Ovary (tissue), 7 donors: ENCODE measurements at regions not wholly inside any gene's neighbourhood (a gene's known extent, or its start where the extent isn't known, plus 50 kb on each side); places are given as distances from the start of the nearest gene placed in this dataset.

Experiments
- DNase-seq, 5 donors: peaks; one replicate each; pipeline ENCODE4 v3.0.0-alpha.2; 2019 to 2020
- H3K27ac ChIP-seq, 2 donors: fragments of 200-600 bp; one replicate each; pipeline versions ENCODE4 v1.5.1 to v1.8.0; 2019 to 2022
- H3K27me3 ChIP-seq: fragments of 200-600 bp; one replicate; pipeline ENCODE4 v1.8.0; 2022
- H3K36me3 ChIP-seq: fragments of 200-600 bp; sonication (generic); one replicate; pipeline ENCODE4 v1.5.1; 2019
- H3K4me1 ChIP-seq: one replicate; pipeline ENCODE4 v1.8.1; 2013; ENCODE audit warnings: mild to moderate bottlenecking, moderate library complexity; ENCODE audit not compliant: insufficient read depth
- H3K4me3 ChIP-seq: fragments of 200-600 bp; sonication (generic); one replicate; pipeline ENCODE4 v1.5.1; 2017
- H3K9me3 ChIP-seq, 2 donors: fragments of 200-600 bp in 1 of 2; sonication (generic) in 1 of 2; one replicate each; pipeline versions ENCODE4 v1.5.1 to v1.8.1; 2013 to 2019; ENCODE audit warnings: mild to moderate bottlenecking in 1 of 2, moderate library complexity in 1 of 2
- CTCF ChIP-seq, 3 donors: fragments of 450-650 bp in 2 of 3; fragments of 200-600 bp in 1 of 3; IDR thresholded peaks; one replicate each; pipeline versions ENCODE4 v1.5.1 to v1.8.0; 2016 to 2022; ENCODE audit warnings: antibody characterized with exemption in 3 of 3, mild to moderate bottlenecking in 1 of 3
- EP300 ChIP-seq: sonication (generic); formaldehyde crosslinking; IDR thresholded peaks from one replicate; pipeline ENCODE4 v1.6.1; 2017; ENCODE audit warnings: antibody characterized with exemption
- POLR2A ChIP-seq: fragments of 450-650 bp; IDR thresholded peaks from one replicate; pipeline ENCODE4 v1.6.1; 2017; ENCODE audit warnings: antibody characterized with exemption, mild to moderate bottlenecking, moderate library complexity
- WGBS, 3 donors: extraction: QIAGEN DNeasy Blood & Tissue Kit in 1 of 3; methylation state at CpG; one replicate each; pipeline versions ENCODE4 v1.1.5 to v1.1.7; 2013 to 2017; 5-methylcytosine and 5-hydroxymethylcytosine counted together
- intact Hi-C, 4 donors: fragments of 100-400 bp; cut with DNase I; formaldehyde crosslinking; loops; one replicate each; pipeline versions ENCODE4 v1.11.0 to v1.15.1; 2022 to 2023
- donor health status: DM: no; HTN: no; CAD: no; lungs with moderate emphysema.
- donor health status: DM: no; HTN: no; CAD: no.
- donor health status: Bipolar disorder and iron deficiency.
- donor health status: DM: no; HTN: no; CAD: no.
- donor health status: DM: yes; HTN: yes; CAD: no.

- WGBS, 3 donors = 90 to 92% (median 90%) methylated on average over 7 of the region's 7 CpGs
- Histone ChIP-seq H3K27ac (no peak overlapping the region), H3K36me3 (no peaks in the 10 kb centered on the region), H3K9me3 (no peaks in the 10 kb centered on the region), H3K4me3 (no peak overlapping the region), H3K27me3 (no peaks in the 10 kb centered on the region), H3K4me1 (no peaks in the 10 kb centered on the region)
- DNase-seq = no peak
- intact Hi-C loops = no loop called here
- TF ChIP-seq EP300 = no peak
These were observed 149.4 kb upstream of the TIAM1 start for GRCh38 chr21:31493350-31493880.

GRCh38 chr21:31491617-31492016 lies 147.6 kb upstream of the TIAM1 start:
- H3K36me3 ChIP-seq = no peaks in the 10 kb centered on the region
- H3K4me3 ChIP-seq = no peak overlapping the region
- no peaks in the 10 kb centered on the region for H3K4me1 ChIP-seq
- WGBS, 3 donors = 9 to 26% (median 21%) methylated on average over 3 of the region's 3 CpGs
- intact Hi-C loops = no loop called here
- no peaks in the 10 kb centered on the region for H3K9me3 ChIP-seq
- no peak for TF ChIP-seq POLR2A
- no peak for DNase-seq
- no peaks in the 10 kb centered on the region for H3K27me3 ChIP-seq
- no peak overlapping the region for H3K27ac ChIP-seq

GRCh38 chr21:31490443-31490842 lies 146.4 kb upstream of the TIAM1 start:
- Histone ChIP-seq H3K36me3 (no peaks in the 10 kb centered on the region), H3K27ac (no peak overlapping the region), H3K4me3 (no peak overlapping the region), H3K9me3 (no peaks in the 10 kb centered on the region), H3K27me3 (no peaks in the 10 kb centered on the region), H3K4me1 (no peaks in the 10 kb centered on the region)
- TF ChIP-seq POLR2A (no peak), EP300 (no peak), CTCF (IDR thresholded peaks at IDR 0.05) (no peak)
- DNase-seq = no peak
- intact Hi-C loops = no loop called here
- 74 to 97% (median 96%) methylated on average over 2 of the region's 2 CpGs for WGBS, 3 donors

- Histone ChIP-seq H3K9me3 (no peaks in the 10 kb centered on the region), H3K4me1 (no peaks in the 10 kb centered on the region), H3K4me3 (no peak overlapping the region), H3K27ac (no peak overlapping the region), H3K36me3 (no peaks in the 10 kb centered on the region), H3K27me3 (no peaks in the 10 kb centered on the region)
- 55 to 83% (median 77%) methylated on average over 2 of the region's 2 CpGs for WGBS, 3 donors
- no peak for DNase-seq
- intact Hi-C loops = no loop called here
- TF ChIP-seq CTCF (IDR thresholded peaks at IDR 0.05) = no peak
- TF ChIP-seq EP300 = no peak
- no peak for TF ChIP-seq POLR2A
These were observed 145.7 kb upstream of the TIAM1 start for GRCh38 chr21:31489726-31490125.

- no peak for DNase-seq
These were observed 145.0 kb upstream of the TIAM1 start for GRCh38 chr21:31489014-31489413.

More at GRCh38 chr21:31489014-31489413, 145.0 kb upstream of the TIAM1 start:
- intact Hi-C loops = no loop called here
- no peaks in the 10 kb centered on the region for H3K9me3 ChIP-seq
- 35 to 39% (median 37%) methylated on average over 5 to 6 of the region's 6 CpGs for WGBS, 3 donors
- no peaks in the 10 kb centered on the region for H3K36me3 ChIP-seq
- no peaks in the 10 kb centered on the region for H3K4me1 ChIP-seq
- H3K27me3 ChIP-seq = no peaks in the 10 kb centered on the region
- no peak overlapping the region for H3K27ac ChIP-seq
- no peak overlapping the region for H3K4me3 ChIP-seq
- TF ChIP-seq POLR2A (no peak), EP300 (no peak), CTCF (IDR thresholded peaks at IDR 0.05) (no peak)
